DMS 273 treated with DMSO at 0.1 percent for 48 hours (cell line): ENCODE measurements at regions not wholly inside any gene's neighbourhood (a gene's known extent, or its start where the extent isn't known, plus 50 kb on each side); places are given as distances from the start of the nearest gene placed in this dataset.

Source experiments
- DNase-seq: peaks from one replicate; lab custom pipeline; 2025; lab: John Stamatoyannopoulos, UW

DNA sequence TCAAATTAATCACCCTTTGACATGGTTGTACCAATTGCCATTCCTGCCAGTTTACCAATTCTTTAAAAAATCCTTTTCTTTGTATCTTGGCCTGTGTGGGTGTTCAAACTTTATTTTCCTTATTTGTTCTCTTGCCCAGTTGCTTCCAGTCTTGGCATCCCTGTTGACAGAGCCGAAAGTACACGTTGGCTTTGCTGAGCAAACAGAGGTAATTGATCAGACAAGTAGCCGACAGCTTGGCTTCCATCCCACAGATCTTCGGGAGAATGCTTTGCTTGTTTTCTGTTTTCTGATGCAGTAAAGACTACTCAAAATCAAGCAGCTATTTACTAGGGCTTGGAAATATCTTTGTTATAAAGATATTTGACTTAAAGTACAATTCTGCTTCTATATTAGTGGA, 506.8 kb upstream of the SALL1 start:
- DNase-seq, result no peak

DNA sequence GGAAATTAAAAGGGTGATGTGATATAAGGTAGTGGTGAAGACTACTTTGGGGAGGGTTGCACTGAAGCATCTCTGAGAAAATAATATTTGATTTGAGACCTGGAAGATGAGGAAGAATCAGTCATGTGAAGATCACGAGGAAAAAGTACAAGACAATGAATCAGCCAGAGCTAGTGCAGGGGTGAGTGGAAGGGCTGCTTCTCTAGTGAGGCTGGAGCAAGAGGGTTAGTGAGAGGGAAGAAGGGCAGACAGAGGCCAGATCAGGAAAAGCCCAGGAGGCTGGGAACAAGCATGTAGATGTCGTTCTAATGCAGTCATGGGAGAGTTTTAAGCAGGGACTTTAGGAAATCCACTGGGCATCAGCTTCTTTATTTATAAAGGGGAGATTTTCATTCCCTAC, 504.2 kb upstream of the SALL1 start:
- no peak for DNase-seq

DNA sequence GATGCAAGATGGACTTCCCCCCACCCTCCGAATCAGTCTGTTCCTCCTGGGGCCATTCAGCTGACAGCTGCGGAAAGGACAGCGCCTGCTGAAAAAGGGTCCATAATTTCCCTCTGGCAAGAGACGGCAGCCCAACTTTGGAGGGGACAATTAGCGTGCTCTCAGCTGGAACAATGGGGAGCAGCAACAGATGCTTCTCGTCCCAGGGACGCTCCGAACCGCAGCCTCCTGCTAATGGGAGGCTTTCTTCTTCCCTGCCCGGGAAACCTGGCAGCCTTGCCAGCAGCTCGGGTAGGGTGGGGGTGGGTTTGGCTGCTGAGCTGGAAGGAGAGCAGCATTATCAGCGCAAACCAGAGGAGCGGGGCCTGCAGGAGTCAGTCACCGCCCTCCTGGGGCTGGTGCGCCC, 500.0 kb upstream of the SALL1 start:
- peak; percentile 8 for DNase-seq

DNA sequence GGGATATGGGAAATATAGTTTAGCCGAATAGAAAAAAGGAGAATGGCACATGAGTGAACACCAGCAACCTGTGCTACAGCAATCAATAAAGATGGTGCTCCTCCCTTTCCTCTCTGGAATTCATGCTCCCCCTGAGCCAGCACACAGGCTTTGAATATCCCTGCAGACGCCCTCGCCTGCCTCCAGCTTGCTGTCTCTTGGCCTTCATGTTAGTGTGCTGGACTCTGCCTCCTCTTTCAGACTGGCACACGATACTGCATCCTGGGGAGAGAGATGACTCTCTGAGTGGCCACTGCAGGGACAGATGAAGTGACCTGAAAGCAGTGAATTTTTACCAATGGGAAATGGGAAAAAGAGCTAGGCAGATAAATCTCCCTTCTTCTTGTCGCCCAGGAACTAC, 498.6 kb upstream of the SALL1 start:
- DNase-seq, result no peak

DNA sequence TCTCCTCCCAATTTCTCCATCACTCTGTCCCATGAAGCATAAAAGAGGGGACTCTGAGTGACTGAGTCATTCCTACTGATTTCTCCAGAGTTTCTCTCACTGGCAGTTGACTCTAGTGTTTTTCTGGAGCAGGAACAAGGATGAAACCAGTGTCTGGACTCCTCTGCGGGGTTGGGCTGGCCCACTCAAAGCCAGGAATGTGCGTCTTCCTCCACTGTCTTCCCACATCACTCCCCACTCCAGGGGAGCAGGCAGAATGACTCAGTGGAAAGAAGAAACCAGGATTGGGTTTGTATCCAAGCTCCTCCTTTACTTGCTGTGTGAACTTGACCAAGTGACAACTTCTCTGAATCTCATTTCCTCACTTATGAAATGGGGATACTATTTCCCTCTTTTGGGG, 497.5 kb upstream of the SALL1 start:
- DNase-seq, result no peak

DNA sequence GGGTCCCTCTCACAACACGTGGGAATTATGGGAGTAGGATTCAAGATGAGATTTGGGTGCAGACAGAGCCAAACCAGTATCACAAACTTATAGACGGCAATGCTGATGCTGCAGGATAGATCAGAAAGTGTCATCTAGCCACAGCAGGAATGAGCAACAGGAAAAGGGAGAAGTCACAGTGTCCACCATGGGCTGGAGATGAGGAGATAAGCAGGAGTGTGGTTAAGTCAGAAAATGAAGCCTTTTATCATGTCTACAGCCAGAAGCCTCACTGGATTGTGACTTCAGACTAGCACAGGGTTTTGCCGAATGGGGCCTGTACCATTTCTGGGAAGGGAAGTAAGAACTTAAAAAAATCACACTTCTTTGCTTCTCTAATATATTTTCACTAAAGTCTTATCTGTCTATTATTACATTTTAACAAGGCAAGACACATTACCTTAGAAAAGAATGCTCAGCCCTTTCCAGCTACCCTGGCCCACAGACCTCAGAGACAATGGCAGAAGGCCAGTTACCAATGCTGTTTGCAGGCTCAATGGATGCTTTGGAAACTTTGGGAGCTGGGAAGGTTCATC, 490.2 kb upstream of the SALL1 start:
- DNase-seq, result no peak

DNA sequence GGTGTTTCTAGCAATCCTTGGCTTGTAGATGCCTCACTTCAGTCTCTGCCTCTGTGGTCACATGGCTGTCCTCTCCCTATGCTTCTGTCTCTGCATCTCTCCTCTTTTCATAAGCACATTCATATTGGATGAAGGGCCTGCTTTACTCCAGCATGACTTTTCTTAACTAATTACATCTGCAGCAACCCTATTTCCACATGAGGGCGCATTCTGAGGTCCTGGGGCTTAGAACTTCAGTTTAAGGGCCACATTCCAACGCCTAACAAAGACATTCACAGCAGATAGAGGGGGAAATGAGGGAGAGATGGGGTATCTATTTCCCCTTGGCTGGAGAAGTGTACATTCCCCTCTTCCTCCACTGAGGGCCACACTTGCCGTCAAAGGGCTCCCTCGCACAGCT, 489.1 kb upstream of the SALL1 start:
- no peak for DNase-seq

DNA sequence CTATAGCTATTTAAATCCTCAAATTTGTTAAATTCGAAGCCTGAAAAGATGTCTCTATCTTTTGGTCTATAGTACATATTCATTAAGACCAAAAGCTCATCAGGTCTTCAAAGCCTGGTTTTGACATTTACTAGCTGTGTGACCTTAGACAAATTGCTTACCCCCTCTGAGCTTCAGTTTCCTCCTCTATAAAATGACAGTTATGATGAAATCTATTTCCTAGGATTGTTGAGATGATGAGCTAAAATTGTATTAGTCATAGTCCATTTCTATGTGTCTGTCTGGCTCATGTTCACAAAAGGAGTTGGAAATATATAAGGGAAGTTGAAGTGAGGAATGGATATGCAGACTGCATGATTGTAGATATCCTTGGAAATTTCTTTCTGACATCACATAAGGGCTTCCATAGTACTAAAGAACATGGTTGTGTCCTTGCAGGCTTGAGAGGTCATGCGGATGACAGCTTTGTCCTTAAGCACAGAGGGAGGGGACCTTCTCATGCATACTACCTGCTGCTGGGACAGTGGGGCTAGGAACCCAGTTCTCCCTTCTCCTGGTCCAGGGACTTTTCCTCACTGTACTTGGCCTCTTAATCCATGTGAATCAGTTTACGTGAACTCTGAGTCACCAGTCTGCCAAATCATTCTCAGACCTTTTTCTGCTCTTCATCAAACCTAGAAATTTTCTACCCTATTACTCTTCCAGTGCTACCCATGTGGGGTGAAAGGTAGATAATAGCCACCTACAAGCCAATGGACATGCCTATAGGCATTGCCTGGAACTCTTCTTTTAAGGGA, 487.5 kb upstream of the SALL1 start:
- no peak for DNase-seq

DNA sequence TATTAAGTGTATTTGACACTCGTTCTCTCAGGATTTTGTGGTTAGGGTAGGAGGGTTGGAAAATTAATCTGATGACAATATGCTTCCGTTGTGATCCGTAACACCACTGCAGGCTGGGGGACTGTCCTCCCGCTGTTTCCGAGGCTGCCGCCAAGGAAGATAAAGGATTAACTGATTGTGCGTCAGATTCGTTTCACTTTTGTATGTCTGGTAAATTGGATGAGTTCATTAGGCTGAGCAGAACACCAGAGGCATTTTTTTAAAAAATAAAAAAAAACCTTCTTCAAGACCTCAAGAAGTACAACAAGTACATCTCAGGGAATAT, 486.7 kb upstream of the SALL1 start:
- DNase-seq, result peak; percentile 29

DNA sequence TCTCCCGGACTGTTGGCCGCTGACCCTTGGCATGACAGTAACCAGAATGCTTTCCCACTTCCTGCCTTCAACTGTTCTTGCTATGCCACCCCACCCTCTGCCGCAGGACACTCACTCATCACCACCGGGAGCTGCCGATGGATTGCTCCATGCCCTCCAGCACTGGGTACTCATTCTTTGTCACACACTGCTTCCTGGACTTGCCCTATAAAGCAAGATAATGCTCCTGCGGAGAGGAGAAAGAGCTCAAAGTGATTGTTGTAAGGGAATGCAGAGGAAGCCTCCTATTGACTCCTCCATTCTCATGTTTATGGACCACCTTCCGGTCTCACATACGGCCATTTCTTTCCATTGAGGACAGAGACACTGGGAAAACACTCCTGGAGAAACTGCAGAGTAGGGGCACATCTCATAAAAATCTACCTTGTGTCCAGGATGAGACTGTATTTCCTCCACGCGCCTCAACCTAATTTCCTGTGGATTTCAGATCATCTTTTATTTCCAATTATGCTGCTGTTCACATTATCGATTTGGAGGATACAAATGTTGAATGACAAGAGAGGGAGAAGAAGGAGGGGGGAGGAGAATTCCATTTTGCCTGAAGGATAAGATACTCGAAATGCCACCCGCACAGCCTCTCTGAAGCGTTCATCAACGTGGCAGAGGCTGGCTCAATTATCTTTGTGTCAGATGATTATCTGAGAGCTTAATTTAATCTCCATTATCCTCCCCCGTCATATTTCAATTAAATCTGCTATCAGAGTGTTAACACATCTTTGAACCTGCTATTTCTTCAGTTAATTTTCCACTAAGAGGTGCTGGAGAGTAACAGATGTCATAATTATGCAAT, 486.1 kb upstream of the SALL1 start:
- no peak for DNase-seq

DNA sequence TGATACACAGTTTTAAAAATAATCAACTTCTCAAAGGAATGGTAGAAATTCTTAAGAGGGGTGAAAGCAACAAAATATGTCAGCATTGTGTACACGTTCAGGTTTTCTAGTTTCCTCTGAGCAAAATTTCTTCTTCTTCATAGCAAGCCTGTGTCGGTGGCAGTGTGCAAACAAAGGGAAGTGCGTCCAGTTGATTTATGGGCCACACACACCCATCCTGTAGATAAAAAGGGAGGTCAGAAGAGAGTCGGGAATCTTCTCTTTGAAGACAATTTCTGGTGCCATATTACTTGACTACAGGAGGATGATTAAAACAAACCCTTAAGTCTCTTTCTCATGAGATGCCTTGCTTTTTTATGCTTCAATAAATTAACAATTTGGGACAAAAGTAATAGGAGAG, 484.1 kb upstream of the SALL1 start:
- no peak for DNase-seq

DNA sequence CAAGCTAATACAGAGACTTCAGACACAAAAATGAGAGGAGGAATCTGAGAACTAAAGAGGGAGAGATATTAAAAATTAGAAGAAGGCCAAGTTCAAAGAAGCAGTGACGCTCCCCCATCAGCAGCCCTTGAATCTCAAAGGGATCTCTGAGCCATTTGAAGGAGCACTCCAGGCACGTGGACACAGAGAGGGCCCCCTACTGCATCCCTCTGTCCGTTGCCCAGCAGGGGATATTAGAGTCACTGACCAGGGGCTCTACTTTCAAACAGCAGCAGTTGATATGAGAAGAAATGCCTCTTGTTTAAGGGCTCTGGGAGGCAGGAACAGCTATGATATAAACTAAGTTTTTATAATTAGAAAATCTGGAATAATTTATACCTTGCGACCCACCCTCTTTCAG, 479.0 kb upstream of the SALL1 start:
- no peak for DNase-seq

DNA sequence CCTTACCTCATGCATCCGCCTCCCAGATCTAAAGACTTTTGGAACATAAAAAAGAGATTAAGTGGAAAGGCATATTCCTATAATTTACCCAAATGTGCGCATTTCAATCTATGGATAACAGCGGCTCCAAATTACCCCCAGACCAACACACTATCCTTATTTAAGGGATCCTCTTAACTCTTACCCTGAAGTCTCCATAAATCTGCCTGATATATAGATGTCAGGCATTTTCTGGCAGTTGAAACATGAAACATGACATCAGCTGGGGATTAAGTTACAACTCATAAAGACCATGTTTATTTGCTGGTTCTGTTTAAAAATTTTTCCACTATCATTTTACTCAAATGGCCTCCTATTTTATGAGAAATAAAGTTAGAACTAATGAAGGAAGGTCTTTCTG, 478.5 kb upstream of the SALL1 start:
- DNase-seq, result no peak

DNA sequence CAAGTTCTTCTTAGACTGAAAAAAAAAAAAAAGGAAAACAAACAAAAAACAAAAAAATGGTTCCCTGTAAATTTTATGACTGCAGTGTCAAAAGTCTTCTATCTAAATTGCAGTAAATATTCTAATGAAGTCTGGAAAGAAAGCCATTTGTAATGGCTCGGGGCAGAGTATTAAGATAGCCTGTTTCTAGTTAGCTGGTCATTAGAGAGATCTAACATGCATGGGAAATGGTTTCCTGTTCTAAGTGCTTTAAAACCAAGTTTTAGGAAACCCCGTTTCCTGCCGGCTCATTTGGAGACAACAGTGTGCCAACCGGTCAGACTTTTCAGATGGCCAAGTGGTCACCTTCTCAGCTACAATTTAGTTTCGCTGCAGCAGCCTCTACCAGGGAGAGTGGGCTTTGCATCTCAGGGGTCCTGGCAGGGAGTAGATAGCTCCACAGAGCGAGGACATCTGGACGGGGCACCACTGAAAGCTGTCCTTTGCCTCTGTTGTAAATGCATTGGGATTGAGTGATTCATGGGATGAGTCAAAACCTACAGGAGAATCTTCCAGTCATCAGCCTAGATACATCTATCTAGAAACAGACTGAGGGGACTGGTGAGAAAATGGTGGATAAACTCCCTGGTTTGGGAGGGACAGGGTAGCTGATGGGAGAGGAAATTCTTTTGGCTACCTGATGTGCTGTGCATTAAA, 473.2 kb upstream of the SALL1 start:
- DNase-seq, result no peak

DNA sequence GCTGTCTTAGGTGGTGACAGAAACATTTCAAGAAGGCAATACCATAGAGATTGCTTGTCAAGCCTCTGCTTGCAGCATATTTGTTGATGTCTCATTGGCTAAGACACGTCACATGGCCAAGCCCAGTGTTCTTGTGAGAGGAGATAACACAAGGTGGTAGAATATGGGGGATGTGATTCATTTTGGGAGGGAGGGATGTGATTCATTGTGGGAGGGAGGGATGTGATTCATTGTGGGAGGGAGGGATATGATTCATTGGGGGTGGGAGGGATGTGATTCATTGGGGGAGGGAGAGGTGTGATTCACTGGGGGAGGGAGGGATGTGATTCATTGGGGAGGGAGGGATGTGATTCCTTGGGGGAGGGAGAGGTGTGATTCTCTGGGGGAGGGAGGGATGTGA, 470.5 kb upstream of the SALL1 start:
- no peak for DNase-seq

DNA sequence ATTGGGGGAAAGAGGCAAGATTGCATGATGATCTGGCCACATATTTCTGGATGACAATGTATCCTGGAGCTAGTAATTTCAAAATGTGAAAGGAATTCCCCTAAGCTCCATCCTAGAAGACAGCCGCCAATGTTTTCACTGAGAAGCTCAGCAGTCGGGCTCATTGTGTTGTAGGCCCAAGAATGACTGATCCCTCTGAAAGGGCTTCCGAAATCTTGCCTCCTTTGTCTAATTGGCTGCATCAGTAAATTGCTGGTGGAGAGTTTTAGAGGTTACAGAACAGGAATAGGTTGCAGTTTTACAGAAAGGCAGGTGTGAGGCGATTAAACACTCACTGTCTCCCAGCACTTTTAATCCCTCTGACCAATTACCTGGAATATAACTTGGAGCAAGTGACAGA, 464.1 kb upstream of the SALL1 start:
- DNase-seq, result no peak

DNA sequence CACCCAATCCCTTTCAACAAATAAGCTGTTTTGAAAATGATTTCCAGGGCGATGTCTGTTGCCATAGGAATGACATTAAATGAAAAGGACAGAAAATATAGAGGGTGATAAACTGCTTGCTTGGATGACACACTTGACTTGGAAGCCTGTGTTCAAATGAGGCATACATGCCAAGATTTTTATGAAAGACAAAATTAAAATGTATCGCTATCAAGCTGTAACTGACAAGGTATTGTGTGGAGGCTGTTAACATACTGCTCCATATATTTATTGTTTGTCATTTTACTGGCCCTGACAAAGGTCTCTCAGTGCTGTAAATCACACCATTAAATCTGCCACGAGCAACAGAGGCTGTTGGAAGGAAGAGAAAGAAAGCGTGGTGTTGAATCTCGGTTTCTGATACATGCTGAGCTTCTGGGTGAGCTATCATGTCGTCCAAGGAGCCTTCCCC, 456.2 kb upstream of the SALL1 start:
- no peak for DNase-seq

DNA sequence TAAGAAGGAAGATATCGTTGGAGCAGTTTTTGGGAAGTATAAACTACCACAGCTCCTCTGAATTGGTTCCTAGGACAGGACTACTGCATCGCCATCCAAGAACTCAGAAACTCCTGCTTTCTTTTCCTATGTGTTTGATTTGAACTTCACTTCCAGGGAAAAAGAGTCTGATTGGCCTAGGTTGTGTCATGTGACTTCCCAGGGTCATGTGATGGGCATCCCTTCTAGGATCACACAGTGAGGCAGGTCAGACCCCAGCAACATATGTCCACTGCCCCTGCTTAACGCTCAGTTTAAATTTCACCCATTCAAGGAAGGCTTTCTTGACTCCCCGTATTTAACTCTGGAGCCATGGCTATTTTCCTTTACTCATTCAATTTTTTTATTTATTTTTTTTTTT, 445.2 kb upstream of the SALL1 start:
- no peak for DNase-seq

DNA sequence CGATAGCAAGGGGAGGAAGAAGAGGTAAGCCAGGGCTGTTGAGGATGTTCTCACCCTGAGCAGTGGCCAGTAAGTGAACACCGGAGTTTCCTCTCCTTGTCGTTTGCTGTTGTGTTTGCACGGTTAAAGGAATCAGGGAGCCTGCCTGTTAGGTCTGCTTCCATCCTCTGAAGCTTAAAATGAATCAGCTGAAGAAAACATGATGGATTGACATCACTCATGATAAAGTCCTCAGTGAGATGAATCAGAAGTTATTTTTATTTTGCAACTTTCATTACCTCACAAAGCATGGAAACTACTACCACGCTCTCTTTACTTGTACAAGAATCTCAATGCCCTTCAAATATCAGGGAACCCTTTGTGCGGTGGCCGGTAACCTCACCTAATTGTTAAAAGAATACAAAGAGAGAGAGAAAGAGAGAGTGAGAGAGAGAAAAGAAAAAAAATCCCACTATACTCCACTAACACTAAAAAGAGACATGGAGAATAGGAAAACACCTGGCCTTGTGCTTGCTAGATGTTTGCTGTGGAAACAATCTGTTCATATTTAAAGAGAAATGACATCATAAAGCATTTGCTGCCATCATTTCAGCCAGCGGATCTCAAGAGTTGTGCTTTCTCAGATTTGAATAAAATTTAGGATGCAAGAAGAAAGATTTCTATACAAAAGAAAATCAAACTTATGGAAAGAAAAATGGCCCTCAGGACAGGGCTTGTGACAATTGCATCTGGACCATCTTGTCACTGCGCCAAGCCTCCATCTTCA, 441.6 kb upstream of the SALL1 start:
- no peak for DNase-seq

DNA sequence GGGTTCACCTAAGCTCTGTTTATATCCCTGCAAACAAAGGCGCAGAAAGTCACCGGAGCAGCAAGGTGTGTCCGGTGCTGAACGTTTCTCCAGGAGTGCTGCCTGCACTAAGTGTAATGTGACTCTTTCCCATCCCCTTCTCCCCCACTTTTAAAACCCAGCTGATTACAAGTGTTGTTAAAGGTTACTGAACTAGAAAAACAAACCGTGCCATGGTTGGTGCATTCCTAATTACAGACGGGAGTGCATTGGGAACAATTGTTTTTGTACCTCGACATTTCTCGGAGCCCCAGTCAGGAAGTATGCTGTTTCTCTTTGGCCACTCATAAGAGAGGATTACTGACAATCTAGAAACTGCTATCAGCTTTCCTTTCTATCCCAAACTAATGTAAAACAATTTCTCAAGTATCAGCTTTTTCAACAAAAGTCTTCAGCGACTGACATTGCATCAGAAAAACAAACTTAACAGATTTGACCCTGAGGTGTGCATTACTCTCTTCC, 441.0 kb upstream of the SALL1 start:
- DNase-seq, result no peak

DNA sequence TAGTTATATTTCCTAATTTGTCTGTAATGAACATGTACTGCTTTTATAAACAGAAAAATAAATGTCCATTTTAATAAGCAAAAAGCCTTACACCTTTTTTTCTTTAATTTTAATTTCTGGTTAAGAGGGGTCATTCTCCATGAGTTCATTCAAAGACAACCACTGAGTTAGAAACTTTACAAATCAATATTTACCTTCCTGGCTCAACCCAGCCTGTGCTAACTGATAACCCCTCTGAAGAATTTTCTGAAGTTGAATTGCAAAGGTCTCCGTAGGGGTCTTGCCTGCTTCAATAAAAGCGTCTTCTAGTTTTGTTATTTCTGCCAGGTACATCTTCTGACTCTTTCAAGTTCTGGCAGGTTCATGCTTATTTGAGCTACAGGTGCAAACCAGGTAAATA, 440.4 kb upstream of the SALL1 start:
- DNase-seq, result no peak
